Heart left ventricle (tissue), 16 donors: ENCODE measurements at regions not wholly inside any gene's neighbourhood (a gene's known extent, or its start where the extent isn't known, plus 50 kb on each side); places are given as distances from the start of the nearest gene placed in this dataset.
"Not testable (repeated sequence)": the region's sequence is repeated elsewhere in the genome, so short reads cannot be mapped to it uniquely, and the experiment has no call there.

Experiments used
- ATAC-seq, 4 donors: fragments of 200-7000 bp; cut with Tn5 transposase; one replicate each; pipeline ENCODE4 v1.9.1; 2020 to 2022; ENCODE audit warnings: moderate library complexity in 4 of 4, mild to moderate bottlenecking in 3 of 4, moderate number of reproducible peaks in 1 of 4
- DNase-seq, 5 donors: peaks; one replicate each; pipeline ENCODE4 v3.0.0-alpha.2; 2020
- H3K27ac ChIP-seq, 12 donors: fragments of 200-600 bp; sonication (generic) in 4 of 12; one replicate each; pipeline versions ENCODE4 v1.5.0 to v1.8.0; 2016 to 2022; ENCODE audit warnings: mild to moderate bottlenecking in 2 of 12
- H3K27me3 ChIP-seq, 9 donors: fragments of 200-600 bp; sonication (generic) in 2 of 9; one replicate each; pipeline versions ENCODE4 v1.5.1 to v1.8.0; 2016 to 2022; ENCODE audit warnings: mild to moderate bottlenecking in 3 of 9
- H3K36me3 ChIP-seq, 9 donors: fragments of 200-600 bp; sonication (generic) in 2 of 9; one replicate each; pipeline versions ENCODE4 v1.5.0 to v1.8.0; 2018 to 2022; ENCODE audit warnings: mild to moderate bottlenecking in 2 of 9
- H3K4me1 ChIP-seq, 12 donors: fragments of 200-600 bp; sonication (generic) in 4 of 12; one replicate each; pipeline versions ENCODE4 v1.5.0 to v1.8.0; 2016 to 2022; ENCODE audit warnings: mild to moderate bottlenecking in 3 of 12
- H3K4me3 ChIP-seq, 12 donors: fragments of 200-600 bp; sonication (generic) in 4 of 12; one replicate each; pipeline versions ENCODE4 v1.5.0 to v1.8.0; 2017 to 2022; ENCODE audit warnings: mild to moderate bottlenecking in 9 of 12, moderate library complexity in 4 of 12
- H3K9me3 ChIP-seq, 12 donors: fragments of 200-600 bp; sonication (generic) in 4 of 12; one replicate each; pipeline versions ENCODE4 v1.5.0 to v1.8.0; 2016 to 2022; ENCODE audit warnings: mild to moderate bottlenecking in 1 of 12
- CTCF ChIP-seq, 12 donors: fragments of 200-600 bp; sonication (generic) in 4 of 12; IDR thresholded peaks; one replicate each; pipeline versions ENCODE4 v1.5.0 to v1.8.0; 2018 to 2022; ENCODE audit warnings: antibody characterized with exemption in 12 of 12, mild to moderate bottlenecking in 5 of 12
- POLR2A ChIP-seq, 2 donors: fragments of 450-650 bp; IDR thresholded peaks; one replicate each; pipeline ENCODE4 v1.6.1; 2017; ENCODE audit warnings: antibody characterized with exemption in 2 of 2, mild to moderate bottlenecking in 2 of 2, moderate library complexity in 2 of 2
- WGBS, 4 donors: extraction: QIAGEN DNeasy Blood & Tissue Kit in 2 of 4; methylation state at CpG; one replicate each; pipeline versions ENCODE4 v1.1.5 to v1.1.7; 2013 to 2018; 5-methylcytosine and 5-hydroxymethylcytosine counted together
- intact Hi-C, 10 donors: fragments of 100-400 bp; cut with DNase I; formaldehyde crosslinking; loops; one replicate each; pipeline versions ENCODE4 v1.11.1 to v1.14.2; 2022
- donor health status: ischemic (EF 13 %, LVEDD 7.1; RV severe dilation, severe dysfunction).
- donor health status: healthy with polysubstance abuse.
- donor health status: DM: no; HTN: yes; CAD: no.
- donor health status: DM: no; HTN: no; CAD: no.
- donor health status: ischemic (EF 25% LVEDD 6.9; RV normal size, moderate dysfunction).
- donor health status: ischemic (EF 25% LVEDD 5.7; RV mildly dilated, moderate dysfunction).
- donor health status: healthy.
- donor health status: DM: yes; HTN: yes; CAD: no.
- donor health status: ischemic (EF 35%, LVEDD 5.7; RV mildly dilated, moderate dysfunction).
- donor health status: nonischemic (EF 11% LVEDD 7.7; RV severe dilation, severe dysfunction).
- donor health status: DM: yes; HTN: yes; CAD: no.
- donor health status: PGD.
- donor health status: ischemic (EF 29% LVEDD 5.4; RV normal size, mild dysfunction).
- donor health status: nonischemic (EF 23%, LVEDD 6.1; RV moderate dilation, normal function).

- no peaks in the 10 kb centered on the region for H3K4me1 ChIP-seq
- no peak overlapping the region for H3K4me3 ChIP-seq
- H3K27ac ChIP-seq: no peak overlapping the region
- TF ChIP-seq CTCF (IDR thresholded peaks at IDR 0.05) (no peak), POLR2A (IDR thresholded peaks at IDR 0.05) (no peak)
- H3K9me3 ChIP-seq: peaks cover 0 to 3% (median 0%) of the 10 kb centered on the region in 12 donors
- WGBS, 4 donors: 81 to 85% (median 84%) methylated on average over 7 of the region's 7 CpGs
- no peak for ATAC-seq
- no peak for DNase-seq
- intact Hi-C loops: no loop called here
- H3K36me3 ChIP-seq: no peaks in the 10 kb centered on the region
- no peaks in the 10 kb centered on the region for H3K27me3 ChIP-seq
These were observed 369.3 kb downstream of the VRK1 start for GRCh38 chr14:97166497-97166896.

- not testable (repeated sequence) for DNase-seq, H3K27me3 ChIP-seq
These were observed 370.4 kb downstream of the VRK1 start for GRCh38 chr14:97167577-97167976.

GRCh38 chr14:97172644-97173043, 375.5 kb downstream of the VRK1 start:
- DNase-seq: no peak
- Histone ChIP-seq H3K36me3 (no peaks in the 10 kb centered on the region), H3K4me1 (no peaks in the 10 kb centered on the region), H3K27me3 (peaks cover 0 to 4% (median 0%) of the 10 kb centered on the region in 9 donors), H3K4me3 (no peak overlapping the region), H3K9me3 (no peaks in the 10 kb centered on the region), H3K27ac (no peak overlapping the region)
- intact Hi-C loops: no loop called here
- WGBS, 4 donors: 86 to 92% (median 91%) methylated on average over 2 of the region's 2 CpGs
- no peak for ATAC-seq
- TF ChIP-seq CTCF (IDR thresholded peaks at IDR 0.05) (no peak), POLR2A (IDR thresholded peaks at IDR 0.05) (no peak)

More at GRCh38 chr14:97167577-97167976, 370.4 kb downstream of the VRK1 start:
- intact Hi-C loops, H3K4me1 ChIP-seq, ATAC-seq, H3K4me3 ChIP-seq, H3K27ac ChIP-seq, H3K36me3 ChIP-seq, H3K9me3 ChIP-seq: not testable (repeated sequence)
- 83 to 91% (median 88%) methylated on average over 3 of the region's 3 CpGs for WGBS, 4 donors

- ATAC-seq (no peak), DNase-seq (no peak)
- no peak for TF ChIP-seq POLR2A (IDR thresholded peaks at IDR 0.05)
- TF ChIP-seq CTCF (IDR thresholded peaks at IDR 0.05): no peak
- 54 to 67% (median 59%) methylated on average over 5 to 6 of the region's 6 CpGs for WGBS, 4 donors
- Histone ChIP-seq H3K36me3 (no peaks in the 10 kb centered on the region), H3K4me3 (no peak overlapping the region), H3K27ac (no peak overlapping the region), H3K9me3 (no peaks in the 10 kb centered on the region), H3K27me3 (peaks cover 0 to 8% (median 0%) of the 10 kb centered on the region in 9 donors), H3K4me1 (no peaks in the 10 kb centered on the region)
- intact Hi-C loops: no loop called here
These were observed 379.8 kb downstream of the VRK1 start for GRCh38 chr14:97177016-97177415.

- no peaks in the 10 kb centered on the region for H3K36me3 ChIP-seq
- intact Hi-C loops: no loop called here
- H3K9me3 ChIP-seq: no peaks in the 10 kb centered on the region
- H3K27me3 ChIP-seq: peaks cover 0 to 8% (median 0%) of the 10 kb centered on the region in 9 donors
- WGBS, 4 donors: 49 to 58% (median 54%) methylated on average over 5 of the region's 5 CpGs
- H3K27ac ChIP-seq: no peak overlapping the region
- TF ChIP-seq CTCF (IDR thresholded peaks at IDR 0.05) (no peak), POLR2A (IDR thresholded peaks at IDR 0.05) (no peak)
- H3K4me1 ChIP-seq: no peaks in the 10 kb centered on the region
- no peak overlapping the region for H3K4me3 ChIP-seq
- DNase-seq (no peak), ATAC-seq (no peak)
These were observed 380.5 kb downstream of the VRK1 start for GRCh38 chr14:97177635-97178034.
